ENCODE measurements at regions not wholly inside any gene's neighbourhood (a gene's known extent, or its start where the extent isn't known, plus 50 kb on each side); places are given as distances from the start of the nearest gene placed in this dataset.

DNA sequence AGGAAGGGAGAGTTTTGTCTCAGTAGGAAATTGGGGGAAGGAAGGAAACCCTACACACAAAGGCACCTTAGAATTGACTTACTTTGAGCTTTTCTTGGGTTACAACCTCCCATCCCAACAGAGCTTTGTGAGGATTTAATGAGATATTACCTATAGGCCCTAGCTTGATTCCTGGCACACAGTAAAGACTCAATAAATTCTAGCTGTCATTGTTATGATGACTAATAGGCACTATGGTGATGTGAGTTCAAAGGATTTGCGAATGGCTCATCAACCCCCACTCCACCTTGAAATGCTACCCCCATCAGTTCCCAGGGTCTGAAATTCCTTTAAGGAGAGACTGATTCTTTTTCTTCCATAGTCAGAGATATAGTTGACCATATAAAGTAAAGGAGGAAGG lies 67.9 kb upstream of the SMNDC1 start:
- Histone ChIP-seq H3K4me1 (ENCODE audit: control insufficient read depth in 1 of 2, insufficient read depth in 2 of 2, low read depth in 1 of 2, low read length in 1 of 2) (peaks cover 1 to 10% of the 10 kb centered on the region in 2 experiments; a peak in 1 of 4 replicates), H4K20me1 (ENCODE audit: insufficient read depth) (no peaks in the 10 kb centered on the region), H3K79me2 (ENCODE audit: insufficient read depth) (no peaks in the 10 kb centered on the region), H3K27me3 (ENCODE audit: insufficient read depth) (no peaks in the 10 kb centered on the region), H3K9me2 (no peaks in the 10 kb centered on the region), H3K4me3 (ENCODE audit: low read depth in 2 of 2, low read length in 1 of 2) (no peak overlapping the region), H3K9me3 (no peaks in the 10 kb centered on the region), H3K4me2 (no peak overlapping the region), H2AFZ (ENCODE audit: low read depth) (no peak overlapping the region), H3K9ac (no peak overlapping the region), H3K27ac (ENCODE audit: low read depth in 2 of 2, low read length in 1 of 2) (no peak overlapping the region), H3F3A (replicated peaks; ENCODE audit: insufficient read depth) (no peaks in the 10 kb centered on the region), H3K36me3 (replicated peaks in 1 of 2; ENCODE audit: control insufficient read depth in 1 of 2, insufficient read depth in 2 of 2, low read length in 1 of 2) (no peaks in the 10 kb centered on the region)
- ChIA-PET POLR2A (no interaction called here), CTCF (interaction anchor here (0.6 to 1.2 kb wide), 3 partner anchors 12 to 1434 kb away, joined by 3 read pairs; no protein-coding TSS in a partner anchor)
- WGBS (ENCODE audit: low lambda C conversion rate) = 8% methylated on average over 1 of the region's 1 CpG
- 0 out of 2 replicates have a peak, but pooled peaks have one; percentile 35 for TF ChIP-seq JUND (IDR thresholded peaks at IDR 0.05)
- no peak for TF ChIP-seq FOXM1 (IDR thresholded peaks at IDR 0.05; ENCODE audit: low read depth)
- peak; percentile 39; the same call in 1 of the 2 replicates for TF ChIP-seq FOSL2 (IDR thresholded peaks at IDR 0.05; ENCODE audit: borderline replicate concordance, low read depth)
- TF ChIP-seq, protein P1, sequence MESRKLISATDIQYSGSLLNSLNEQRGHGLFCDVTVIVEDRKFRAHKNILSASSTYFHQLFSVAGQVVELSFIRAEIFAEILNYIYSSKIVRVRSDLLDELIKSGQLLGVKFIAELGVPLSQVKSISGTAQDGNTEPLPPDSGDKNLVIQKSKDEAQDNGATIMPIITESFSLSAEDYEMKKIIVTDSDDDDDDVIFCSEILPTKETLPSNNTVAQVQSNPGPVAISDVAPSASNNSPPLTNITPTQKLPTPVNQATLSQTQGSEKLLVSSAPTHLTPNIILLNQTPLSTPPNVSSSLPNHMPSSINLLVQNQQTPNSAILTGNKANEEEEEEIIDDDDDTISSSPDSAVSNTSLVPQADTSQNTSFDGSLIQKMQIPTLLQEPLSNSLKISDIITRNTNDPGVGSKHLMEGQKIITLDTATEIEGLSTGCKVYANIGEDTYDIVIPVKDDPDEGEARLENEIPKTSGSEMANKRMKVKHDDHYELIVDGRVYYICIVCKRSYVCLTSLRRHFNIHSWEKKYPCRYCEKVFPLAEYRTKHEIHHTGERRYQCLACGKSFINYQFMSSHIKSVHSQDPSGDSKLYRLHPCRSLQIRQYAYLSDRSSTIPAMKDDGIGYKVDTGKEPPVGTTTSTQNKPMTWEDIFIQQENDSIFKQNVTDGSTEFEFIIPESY (IDR thresholded peaks at IDR 0.05; ENCODE audit: borderline replicate concordance, low read depth) = no peak
- TF ChIP-seq, protein P2, sequence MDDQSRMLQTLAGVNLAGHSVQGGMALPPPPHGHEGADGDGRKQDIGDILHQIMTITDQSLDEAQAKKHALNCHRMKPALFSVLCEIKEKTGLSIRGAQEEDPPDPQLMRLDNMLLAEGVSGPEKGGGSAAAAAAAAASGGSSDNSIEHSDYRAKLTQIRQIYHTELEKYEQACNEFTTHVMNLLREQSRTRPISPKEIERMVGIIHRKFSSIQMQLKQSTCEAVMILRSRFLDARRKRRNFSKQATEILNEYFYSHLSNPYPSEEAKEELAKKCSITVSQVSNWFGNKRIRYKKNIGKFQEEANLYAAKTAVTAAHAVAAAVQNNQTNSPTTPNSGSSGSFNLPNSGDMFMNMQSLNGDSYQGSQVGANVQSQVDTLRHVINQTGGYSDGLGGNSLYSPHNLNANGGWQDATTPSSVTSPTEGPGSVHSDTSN (IDR thresholded peaks at IDR 0.05) = peak; percentile 83
- peak; percentile 42; the same call in 1 of the 2 replicates for TF ChIP-seq NFIC (IDR thresholded peaks at IDR 0.05; ENCODE audit: borderline replicate concordance)
- DNase-seq = no peak

DNA sequence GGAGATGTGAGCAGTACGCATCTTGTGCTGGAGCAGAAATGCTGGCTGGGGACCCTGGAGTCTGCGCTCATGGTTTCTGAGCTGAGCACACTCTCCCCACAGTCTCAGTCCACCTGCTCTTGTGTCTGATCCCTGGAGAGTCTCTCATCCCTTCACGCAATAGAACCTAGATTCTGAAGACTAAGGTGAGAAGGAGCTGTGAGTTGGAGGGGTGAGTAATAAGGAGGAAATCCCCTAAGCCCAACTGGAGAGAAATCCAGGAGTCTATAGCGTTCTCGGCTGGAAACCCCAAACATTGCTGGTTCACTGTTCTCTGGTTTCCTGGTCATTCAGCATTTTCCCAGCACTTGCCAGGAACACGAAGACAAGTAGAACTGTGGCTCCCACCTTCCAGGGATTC lies 68.3 kb upstream of the SMNDC1 start:
- Histone ChIP-seq H3K9me3 (no peaks in the 10 kb centered on the region), H3K79me2 (ENCODE audit: insufficient read depth) (no peaks in the 10 kb centered on the region), H3K4me2 (no peak overlapping the region), H3K4me1 (ENCODE audit: control insufficient read depth in 1 of 2, insufficient read depth in 2 of 2, low read depth in 1 of 2, low read length in 1 of 2) (peaks cover 2 to 10% of the 10 kb centered on the region in 2 experiments; a peak in 1 of 4 replicates), H3K27ac (ENCODE audit: low read depth in 2 of 2, low read length in 1 of 2) (no peak overlapping the region), H4K20me1 (ENCODE audit: insufficient read depth) (no peaks in the 10 kb centered on the region), H3K9ac (no peak overlapping the region), H3K27me3 (ENCODE audit: insufficient read depth) (no peaks in the 10 kb centered on the region), H3F3A (replicated peaks; ENCODE audit: insufficient read depth) (no peaks in the 10 kb centered on the region), H3K4me3 (ENCODE audit: low read depth in 2 of 2, low read length in 1 of 2) (no peak overlapping the region), H3K9me2 (no peaks in the 10 kb centered on the region), H3K36me3 (replicated peaks in 1 of 2; ENCODE audit: control insufficient read depth in 1 of 2, insufficient read depth in 2 of 2, low read length in 1 of 2) (no peaks in the 10 kb centered on the region), H2AFZ (ENCODE audit: low read depth) (no peak overlapping the region)
- TF ChIP-seq NRF1 (IDR thresholded peaks at IDR 0.05; ENCODE audit: low read depth, low read length) (no peak), RFX5 (IDR thresholded peaks at IDR 0.05; ENCODE audit: low read length) (no peak)
- TF ChIP-seq, protein P3, sequence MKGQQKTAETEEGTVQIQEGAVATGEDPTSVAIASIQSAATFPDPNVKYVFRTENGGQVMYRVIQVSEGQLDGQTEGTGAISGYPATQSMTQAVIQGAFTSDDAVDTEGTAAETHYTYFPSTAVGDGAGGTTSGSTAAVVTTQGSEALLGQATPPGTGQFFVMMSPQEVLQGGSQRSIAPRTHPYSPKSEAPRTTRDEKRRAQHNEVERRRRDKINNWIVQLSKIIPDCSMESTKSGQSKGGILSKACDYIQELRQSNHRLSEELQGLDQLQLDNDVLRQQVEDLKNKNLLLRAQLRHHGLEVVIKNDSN (IDR thresholded peaks at IDR 0.05; ENCODE audit: borderline replicate concordance, low read depth) = no peak
- 72% methylated on average over 6 of the region's 6 CpGs for WGBS (ENCODE audit: low lambda C conversion rate)
- no peak for DNase-seq
- ChIA-PET CTCF (interaction anchor here (0.6 to 1.2 kb wide), 3 partner anchors 12 to 1434 kb away, joined by 3 read pairs; no protein-coding TSS in a partner anchor), POLR2A (no interaction called here)
